GM12872 (cell line): ENCODE measurements at regions not wholly inside any gene's neighbourhood (a gene's known extent, or its start where the extent isn't known, plus 50 kb on each side); places are given as distances from the start of the nearest gene placed in this dataset.

Experiments
- TF ChIP-seq, protein P1 (sequence below): IDR thresholded peaks from 3 replicates; pipeline ENCODE4 v1.5.1; 2011; ENCODE audit warnings: low read depth, mild to moderate bottlenecking, low read length, moderate library complexity; ENCODE audit not compliant: insufficient read depth

DNA sequence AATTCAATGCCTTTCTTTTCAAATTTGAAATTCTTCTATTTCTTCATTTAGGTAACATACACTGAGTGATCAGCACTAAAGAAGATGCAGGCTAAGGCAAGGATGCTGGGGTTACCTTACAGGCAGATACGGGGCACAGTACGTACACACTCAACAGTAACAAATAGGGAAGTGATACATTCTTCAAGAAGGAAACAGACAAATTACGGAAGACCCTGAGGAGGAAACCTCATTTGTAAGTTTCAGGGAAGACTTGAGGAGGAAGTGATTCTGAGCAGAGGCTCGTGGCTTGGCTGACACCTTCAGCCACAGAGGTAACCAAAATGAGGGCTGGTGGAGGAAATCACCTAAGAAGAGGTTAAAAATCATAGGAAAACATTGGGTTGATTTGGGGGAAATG, 1108.3 kb upstream of the KLHL29 start:
- TF ChIP-seq, protein P1, sequence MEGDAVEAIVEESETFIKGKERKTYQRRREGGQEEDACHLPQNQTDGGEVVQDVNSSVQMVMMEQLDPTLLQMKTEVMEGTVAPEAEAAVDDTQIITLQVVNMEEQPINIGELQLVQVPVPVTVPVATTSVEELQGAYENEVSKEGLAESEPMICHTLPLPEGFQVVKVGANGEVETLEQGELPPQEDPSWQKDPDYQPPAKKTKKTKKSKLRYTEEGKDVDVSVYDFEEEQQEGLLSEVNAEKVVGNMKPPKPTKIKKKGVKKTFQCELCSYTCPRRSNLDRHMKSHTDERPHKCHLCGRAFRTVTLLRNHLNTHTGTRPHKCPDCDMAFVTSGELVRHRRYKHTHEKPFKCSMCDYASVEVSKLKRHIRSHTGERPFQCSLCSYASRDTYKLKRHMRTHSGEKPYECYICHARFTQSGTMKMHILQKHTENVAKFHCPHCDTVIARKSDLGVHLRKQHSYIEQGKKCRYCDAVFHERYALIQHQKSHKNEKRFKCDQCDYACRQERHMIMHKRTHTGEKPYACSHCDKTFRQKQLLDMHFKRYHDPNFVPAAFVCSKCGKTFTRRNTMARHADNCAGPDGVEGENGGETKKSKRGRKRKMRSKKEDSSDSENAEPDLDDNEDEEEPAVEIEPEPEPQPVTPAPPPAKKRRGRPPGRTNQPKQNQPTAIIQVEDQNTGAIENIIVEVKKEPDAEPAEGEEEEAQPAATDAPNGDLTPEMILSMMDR = no peak

DNA sequence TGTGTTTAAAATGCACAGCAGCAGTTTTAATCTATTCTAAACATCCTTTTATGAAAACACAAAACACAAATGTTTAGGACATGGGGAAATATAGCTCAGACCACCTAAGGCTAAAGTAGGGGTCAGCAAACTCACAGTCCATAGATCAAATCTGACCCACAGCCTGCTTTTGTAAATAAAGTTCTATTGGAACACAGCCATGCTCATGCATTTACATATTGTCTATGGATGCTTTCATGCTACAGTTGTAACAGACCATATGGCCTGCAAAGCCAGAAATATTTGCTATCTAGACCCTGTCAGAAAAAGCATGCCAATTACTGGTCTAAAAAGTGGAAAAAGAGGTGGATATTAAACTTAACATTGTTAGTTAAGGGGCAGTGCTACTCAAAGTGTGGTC, 1105.4 kb upstream of the KLHL29 start:
- TF ChIP-seq, protein P1 = no peak

DNA sequence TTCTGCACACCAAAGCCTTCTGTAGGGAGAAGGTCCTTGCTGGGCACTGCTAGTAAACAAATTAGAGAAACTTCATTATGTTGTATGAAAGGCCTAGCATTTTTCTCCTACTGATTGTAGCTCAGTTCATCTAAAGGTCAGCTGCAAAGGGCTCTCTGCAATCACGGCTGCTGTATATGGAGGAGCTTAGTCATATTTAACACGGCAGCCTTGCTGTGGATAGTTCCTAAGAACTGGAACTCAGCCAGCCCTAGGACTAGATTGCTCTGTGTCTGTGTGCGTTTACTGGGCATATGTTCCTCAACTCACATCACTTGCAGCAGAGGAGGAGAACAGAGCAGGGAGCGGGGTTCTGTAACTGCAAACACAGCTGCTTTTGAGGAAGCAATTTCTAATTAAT, 1103.9 kb upstream of the KLHL29 start:
- TF ChIP-seq, protein P1 = no peak

DNA sequence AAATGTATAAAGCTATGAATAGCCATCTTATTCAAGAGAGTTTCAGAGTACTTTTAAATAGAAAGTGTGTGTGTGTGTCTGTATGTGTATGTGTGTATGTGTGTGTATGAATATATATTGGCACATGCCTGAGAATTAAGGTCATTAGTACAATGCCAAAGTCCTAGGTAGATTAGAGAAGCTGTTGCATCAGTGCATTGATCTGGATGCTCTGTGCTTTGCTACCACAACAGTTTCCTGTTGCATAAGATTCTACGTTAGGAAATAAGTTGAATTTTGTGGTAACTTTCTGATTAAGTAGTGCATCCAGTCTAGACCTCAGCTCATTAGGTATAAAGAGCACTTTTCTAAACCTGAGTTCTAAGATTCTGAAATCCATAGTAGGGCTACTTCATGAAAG, 1102.8 kb upstream of the KLHL29 start:
- TF ChIP-seq, protein P1 = no peak

DNA sequence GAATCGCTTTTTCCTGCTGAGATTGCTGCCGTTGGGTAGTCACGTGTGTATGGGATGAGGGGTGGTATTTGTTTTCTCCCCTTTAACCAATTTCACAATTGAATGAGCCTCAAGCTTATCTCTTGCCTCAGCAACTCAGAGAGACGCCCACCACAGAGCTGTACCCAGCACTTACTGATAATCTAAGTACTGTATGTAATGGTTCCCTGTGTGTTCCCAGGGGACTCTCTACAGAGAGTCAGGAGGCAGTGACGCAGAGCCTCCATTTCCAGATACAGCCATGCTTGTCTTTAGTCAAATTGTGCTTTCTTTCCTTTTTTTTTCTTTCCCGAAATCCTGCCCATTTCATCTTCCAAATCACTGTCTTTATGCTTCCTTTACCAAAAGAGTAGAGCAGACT, 1102.1 kb upstream of the KLHL29 start:
- TF ChIP-seq, protein P1 = no peak

DNA sequence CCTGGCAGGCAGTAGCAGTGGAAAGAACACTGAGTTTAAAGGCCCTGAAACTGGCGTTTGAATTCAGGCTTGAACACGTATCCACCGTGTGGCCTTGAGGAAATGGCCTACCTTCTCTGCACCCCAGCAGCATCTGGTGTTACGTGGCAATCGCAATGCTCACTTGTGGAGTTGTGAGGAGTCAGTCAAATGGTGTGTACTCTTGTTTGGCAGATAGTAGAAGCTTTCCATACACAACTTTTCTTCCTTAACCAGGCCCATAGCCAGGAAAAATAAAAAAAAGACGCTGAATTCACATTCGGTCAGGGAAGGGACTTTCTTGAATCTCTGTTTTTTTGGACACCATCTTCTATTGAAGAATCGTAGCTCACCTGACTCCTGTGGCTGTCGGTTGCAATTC, 1101.5 kb upstream of the KLHL29 start:
- TF ChIP-seq, protein P1 = no peak

DNA sequence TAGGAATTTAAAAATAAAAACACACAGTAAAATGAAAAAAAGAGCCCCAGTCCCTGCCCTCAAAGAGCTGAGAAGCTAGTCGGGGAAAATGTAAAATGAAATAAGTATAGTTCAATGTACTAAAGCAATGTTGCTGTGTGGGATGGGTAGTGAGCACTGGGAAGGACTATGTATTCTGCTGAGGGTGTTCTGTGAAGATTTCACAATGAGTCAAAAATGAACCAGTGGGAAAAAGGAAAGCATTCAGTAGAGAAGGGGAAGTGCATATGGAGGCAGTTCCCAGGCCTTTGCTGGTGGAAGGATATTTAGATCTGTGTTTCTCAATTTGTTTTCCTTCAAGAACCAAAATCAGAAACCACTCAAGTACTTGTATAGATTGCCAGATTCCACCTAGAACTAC, 1094.7 kb upstream of the KLHL29 start:
- TF ChIP-seq, protein P1 = no peak
